ENCODE measurements at regions not wholly inside any gene's neighbourhood (a gene's known extent, or its start where the extent isn't known, plus 50 kb on each side); places are given as distances from the start of the nearest gene placed in this dataset.
"Not testable (repeated sequence)": the region's sequence is repeated elsewhere in the genome, so short reads cannot be mapped to it uniquely, and the experiment has no call there.

DNA sequence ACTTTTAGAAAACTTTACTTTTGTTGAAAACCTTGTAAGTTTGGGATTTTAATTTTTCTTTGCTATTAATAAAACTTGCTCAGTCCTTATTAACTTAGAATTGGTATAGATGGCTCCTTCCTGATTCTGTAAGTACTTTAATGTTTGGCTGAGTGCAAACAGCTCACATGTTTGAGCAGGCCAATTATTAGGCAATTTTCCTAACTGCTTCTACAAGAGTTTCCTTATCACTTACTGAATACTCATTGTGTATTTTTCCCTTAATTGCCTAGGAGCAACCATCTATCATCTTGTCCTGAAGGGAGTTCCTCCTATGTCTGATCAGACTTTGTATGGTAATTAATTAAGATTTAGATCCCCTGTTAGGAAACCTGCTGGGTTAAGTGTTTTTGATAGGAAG is 521.4 kb downstream of the SLC6A15 start:
- DNase-seq (ENCODE audit: low read depth) = not testable (repeated sequence)

DNA sequence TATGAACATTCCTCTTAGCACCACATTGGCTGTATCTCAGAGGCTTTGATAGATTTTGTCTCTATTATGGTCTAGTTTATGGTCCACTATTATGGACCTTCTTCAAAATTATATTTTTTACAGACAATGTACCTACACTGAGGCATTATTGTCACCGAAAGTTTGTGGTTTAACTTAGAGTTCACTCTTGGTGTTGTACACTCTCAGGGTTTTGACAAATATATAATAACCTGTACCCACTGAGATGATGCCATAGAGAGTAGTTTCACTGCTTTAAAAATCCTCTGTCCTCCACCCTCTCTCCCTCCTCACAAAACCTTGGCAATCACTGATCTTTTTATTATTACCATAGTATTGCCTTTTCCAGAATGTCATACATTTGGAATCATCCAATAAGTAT is 528.2 kb downstream of the SLC6A15 start:
- no peak for DNase-seq (ENCODE audit: low read depth)

DNA sequence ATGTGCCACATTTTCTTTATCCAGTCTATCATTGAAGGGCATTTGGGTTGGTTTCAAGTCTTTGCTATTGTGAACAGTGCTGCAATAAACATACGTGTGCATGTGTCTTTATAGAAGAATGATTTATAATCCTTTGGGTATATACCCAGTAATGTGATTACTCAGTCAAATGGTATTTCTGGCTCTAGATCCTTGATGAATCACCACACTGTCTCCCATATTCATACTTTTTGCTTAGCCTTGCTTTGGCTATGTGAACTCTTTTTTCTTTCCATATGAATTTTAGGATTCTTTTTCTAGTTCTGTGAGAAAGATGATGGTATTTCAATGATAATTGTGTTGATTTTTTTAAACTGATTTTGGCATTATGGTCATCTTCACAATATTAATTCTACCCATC is 530.1 kb downstream of the SLC6A15 start:
- DNase-seq (ENCODE audit: low read depth) = peak; percentile 56

DNA sequence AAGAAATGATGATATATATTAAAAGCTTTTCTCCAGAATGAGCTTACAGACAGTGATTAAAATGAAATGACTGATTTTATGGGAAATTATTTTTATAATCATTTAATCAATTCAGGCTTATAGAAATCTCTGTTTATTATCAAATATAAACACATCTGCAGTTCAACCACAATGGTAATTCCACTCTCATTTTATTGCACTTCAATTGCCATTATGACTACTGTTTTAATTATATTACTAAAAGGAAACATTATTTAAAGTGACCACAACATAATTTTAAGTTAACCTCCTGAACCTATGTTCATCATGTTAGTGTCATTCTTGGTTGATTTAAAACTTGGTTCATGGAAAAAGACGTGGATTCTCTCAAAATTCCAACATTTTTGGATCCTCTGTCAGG is 536.3 kb downstream of the SLC6A15 start:
- no peak for DNase-seq (ENCODE audit: low read depth)

DNA sequence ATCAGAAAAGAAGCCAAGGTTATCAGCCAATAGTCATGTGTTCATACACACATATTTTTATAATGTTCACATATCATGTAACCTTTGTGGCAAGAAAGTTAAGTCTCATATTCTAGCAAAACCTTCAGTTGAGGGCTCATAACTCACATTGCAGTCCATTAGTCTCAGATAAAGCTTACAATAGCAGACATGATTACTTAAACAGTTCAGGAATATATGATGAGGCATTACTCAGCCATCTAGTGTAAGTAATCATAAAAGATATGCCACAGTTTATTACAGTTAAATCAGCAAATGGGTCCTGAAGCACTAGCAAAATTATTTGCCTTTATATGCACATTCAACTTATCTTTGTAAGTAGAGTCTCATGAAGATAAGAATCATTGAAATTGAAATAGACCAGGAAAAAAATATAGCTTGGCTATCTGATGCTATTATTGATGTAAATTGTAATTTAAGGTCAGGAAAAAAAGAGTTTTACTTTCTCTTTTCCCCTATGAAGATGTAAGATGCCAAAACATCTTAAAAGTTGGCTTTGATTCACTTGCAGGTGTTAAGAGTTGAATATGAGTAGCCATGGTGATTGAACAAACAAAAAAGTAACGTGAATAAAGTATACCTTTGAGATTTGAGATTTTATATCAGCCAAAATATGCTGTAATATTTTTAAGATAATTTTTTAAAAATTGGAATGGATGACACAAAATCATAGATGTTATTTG is 537.0 kb downstream of the SLC6A15 start:
- DNase-seq (ENCODE audit: low read depth) = peak; percentile 25

DNA sequence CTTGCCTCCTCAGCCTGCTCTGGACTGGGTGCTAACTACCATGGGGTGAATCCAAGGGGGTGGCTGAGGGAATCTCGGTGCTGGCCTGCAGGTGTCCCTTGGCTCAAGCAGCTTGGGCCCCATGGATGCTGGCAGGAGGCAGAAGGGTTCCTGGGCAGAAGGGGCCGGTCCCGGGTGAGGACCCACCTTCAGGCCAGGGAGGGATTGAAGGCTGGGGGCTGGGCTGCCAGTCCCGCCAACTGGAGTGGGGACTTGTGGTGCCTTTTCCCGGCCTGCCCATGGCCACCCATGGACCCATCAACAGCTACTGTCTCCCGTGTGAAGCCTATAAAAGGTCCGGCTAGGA is 550.1 kb downstream of the SLC6A15 start:
- DNase-seq (ENCODE audit: low read depth) = no peak

DNA sequence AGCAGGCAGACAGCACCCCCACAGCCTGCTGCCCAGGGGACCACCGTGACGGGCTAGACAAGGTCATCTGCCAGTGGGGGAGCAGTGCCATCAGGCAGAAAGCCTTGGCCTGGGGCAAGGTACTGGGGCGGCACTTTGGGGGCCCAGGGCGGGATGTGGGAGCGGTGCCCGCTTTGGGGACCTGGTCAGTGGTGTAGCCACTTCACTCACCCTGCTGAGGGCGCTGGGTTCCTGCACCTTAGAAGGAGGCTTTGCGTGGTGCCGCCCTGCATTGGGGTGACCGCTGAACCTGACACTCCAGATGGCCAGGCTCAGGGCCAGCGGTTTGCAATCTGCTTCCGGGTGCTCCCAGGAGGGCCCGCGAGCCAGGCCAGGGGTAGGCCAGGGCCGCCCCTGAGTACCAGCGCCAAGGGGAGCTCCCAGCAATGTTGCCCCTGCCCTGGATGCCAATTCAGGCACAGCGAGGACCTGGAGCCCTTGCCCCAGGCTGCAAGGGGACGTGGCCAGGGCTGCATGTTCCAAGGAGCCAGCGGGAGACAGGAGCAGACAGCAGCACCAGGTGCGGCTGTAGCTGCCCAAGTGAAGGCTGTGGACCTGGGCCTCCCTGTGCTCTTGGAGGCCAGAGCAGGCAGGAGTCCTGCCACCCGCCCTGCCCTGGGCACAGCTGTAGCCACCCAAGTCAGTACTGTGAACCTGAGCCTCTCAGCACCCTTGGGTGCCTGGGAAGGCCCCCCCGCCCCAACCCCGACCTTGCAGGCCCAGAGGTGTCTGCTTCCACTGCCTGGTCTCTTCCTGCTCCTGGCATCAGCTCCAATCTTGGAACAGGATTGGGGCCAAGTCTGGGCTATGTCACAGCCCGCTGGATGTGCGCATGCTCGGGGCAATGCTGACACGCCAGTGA is 550.7 kb downstream of the SLC6A15 start:
- DNase-seq (ENCODE audit: low read depth) = no peak

DNA sequence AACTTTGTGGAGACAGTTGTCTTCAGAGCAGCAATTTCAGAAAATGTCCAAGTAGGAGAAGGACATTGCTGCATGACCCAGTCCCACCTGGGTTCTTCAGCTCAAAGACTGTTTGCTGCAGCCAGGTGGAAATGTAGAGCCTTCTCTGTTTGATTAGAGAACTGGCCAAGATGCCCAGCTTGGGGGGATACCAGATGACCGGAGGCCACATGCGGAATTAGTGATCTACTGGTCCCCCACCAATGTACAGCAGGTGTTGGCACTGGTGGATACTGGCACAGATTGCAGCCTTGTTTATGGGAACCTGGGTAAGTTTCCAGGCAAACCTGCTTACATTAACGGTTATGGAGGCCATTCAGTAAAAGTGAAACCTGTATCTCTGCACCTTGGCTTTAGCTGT is 555.3 kb downstream of the SLC6A15 start:
- no peak for DNase-seq (ENCODE audit: low read depth)

DNA sequence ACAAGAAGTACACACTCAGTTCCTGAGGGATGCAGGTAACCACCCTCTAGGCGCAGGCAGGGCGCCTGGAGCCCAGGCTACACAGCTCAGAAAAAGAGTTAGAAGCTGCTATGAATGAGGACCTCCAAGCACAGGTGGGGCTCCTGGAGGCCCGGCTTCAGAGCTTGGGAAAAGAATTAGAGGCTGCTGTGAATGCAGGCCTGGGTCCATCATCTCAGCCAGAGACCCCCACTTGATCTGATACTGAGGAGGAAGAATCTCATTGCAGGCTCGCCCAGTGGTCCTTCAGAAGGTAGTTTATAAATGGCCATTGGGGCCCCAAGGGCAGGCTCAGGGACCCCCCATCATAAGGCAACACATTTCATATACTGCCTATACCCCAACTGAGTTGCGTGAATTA is 556.4 kb downstream of the SLC6A15 start:
- no peak for DNase-seq (ENCODE audit: low read depth)

DNA sequence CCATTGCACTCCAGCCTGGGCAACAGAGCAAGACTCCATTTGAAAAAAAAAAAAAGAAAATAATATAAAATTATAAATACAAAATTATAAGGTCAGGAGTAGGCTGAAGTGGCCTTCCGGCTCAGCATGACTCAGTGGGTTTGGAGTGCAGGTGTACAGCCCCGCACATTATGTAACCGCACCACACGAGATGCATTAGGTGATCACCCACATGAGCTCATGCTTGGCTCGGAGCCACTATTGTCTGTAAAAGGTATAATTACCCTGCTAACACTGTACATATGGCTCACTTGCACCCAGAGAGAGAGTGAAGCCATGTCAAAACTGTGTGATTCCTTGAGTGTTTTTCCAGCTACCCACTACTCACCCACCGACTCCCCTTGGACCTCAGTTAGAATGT is 557.0 kb downstream of the SLC6A15 start:
- DNase-seq (ENCODE audit: low read depth) = no peak

DNA sequence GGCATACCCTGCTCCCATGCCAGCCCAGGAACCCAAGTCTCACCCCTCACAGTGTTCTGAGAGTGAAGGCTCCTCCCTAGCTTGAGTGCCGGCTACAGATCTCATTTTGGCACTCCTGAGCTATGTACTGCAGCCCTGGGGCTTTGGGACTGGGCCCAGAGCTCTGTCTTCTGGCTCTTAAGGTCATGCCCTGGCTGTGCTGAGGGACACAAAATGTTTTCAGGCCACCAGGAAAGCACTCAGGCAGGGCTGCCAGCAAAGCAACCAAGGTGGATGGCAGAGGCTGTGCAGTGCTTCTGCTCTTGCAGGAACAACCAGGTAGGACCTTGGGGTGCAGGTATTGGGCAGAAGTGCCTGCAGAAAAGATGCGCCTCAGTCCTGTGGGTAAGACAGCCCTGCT is 564.0 kb downstream of the SLC6A15 start:
- no peak for DNase-seq (ENCODE audit: low read depth)

DNA sequence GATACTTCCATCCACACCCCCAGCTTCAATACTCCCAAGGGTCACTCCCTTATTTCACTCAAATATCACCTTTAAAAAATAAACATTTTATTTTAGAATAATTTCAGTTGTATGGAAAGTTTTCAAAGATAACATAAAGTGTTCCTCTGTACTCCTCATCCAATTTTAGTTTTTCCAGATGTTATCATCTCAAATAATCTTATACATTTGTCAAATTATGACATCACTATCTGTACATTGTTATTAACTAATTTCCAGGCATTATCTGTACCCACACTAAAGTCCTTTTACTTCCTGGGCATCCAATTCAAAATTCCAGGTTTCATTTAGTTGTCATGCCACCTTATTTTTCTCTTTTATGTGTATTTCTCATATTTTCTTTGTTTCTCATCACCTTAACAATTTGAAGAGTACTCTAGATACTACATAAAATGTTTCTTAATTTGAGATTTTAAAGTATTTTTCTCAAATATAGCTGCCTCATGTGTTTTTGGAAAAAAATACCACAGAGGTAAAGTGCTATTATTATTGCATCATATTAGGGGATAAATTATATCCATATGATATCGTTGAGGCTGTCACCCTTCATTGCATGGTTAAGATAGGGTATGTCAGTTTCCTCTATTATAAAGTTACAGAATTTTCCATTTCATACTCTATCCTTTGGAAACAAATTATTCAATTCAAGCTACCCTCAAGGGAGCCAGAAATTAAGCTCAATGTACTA is 571.0 kb downstream of the SLC6A15 start:
- no peak for DNase-seq (ENCODE audit: low read depth)

DNA sequence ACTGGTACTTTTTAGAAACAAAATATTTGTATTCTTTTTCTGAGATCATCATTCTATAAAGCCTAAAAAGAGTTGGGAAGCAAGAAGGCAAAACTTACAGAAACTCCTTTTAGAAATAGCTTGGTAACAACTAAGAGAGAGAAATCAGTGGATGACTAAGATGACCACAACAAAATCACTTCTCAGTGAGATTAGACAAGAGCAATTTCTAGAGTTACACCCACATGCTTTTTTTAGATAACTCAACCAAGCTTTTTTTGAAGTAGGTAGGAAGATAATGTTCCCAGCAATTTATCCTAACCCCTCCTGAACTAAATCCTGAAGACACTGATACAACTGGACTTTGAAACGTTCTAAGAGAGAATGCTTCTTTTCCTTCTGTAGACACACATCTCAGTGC is 576.4 kb downstream of the SLC6A15 start:
- no peak for DNase-seq (ENCODE audit: low read depth)

DNA sequence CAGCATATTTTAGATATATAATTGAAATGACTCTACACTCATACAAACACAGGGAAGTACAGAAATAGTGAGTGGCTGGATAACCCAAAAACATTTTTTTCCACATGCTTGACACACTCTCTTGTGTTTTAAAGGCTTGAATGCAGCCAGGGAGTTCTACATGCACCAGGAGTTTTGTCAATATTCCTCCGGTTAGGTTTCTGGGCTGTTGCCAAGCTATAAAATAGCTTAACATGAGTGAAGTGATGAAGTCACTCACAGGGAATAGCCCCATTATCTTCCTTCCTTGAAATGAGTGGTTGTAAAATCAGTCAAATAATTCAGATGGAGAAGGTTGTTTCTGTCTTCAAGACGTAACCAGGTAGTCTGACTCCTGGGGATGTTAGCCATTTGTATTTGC is 582.7 kb downstream of the SLC6A15 start:
- no peak for DNase-seq (ENCODE audit: low read depth)

DNA sequence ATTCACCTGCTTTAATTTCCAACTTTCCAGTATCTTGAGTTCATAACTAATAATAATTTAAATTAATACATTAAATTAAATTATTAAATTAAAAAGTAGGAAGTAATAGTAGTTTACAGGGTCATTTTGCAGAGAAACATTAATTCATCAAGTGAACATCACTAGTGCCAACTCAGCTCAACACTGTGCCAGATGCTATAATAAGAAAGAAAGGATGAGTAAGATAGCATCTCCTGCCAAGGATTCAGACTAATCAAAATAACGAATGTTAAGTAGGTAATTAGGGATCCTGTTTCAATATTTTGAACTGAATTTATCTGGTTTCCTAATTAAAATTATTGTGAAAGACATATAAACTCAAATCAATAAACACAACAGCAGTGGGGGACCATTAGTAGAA is 596.7 kb downstream of the SLC6A15 start:
- no peak for DNase-seq (ENCODE audit: low read depth)

DNA sequence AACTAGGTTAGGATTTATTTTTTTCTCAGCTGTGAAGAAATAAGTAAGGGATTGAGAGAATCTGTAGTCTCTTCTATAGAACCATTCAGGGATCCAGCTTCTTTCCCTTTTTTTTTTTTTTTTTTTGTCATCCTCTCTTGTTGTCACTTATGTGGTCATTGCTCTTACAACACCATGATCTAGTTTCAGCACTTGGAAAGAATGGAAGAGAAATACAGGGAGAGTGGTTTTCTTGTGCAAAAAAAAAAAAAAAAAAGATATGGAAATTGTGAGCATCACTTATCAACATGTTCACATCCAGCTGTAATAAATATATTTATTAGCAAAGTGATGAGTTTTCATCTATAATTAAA is 599.3 kb downstream of the SLC6A15 start:
- no peak for DNase-seq (ENCODE audit: low read depth)

DNA sequence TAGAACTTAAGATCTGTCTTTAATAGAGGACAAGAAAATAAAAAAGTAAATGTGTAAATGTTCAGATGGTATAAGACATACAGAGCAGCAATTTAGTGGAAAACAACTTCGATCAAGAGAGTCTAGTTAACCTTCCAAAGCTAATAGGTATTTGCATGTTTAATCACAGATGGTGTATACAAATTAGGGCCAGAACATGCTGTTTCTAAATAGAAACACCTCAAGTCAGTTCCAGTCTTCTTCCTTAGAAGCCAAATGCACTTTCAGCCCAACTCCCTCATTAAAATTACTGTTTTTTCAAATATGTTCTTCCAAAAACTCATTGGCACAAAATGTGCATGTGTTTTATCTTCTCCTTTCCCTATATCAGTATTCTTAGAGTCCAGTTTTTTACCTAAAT is 604.4 kb downstream of the SLC6A15 start:
- DNase-seq (ENCODE audit: low read depth) = no peak

DNA sequence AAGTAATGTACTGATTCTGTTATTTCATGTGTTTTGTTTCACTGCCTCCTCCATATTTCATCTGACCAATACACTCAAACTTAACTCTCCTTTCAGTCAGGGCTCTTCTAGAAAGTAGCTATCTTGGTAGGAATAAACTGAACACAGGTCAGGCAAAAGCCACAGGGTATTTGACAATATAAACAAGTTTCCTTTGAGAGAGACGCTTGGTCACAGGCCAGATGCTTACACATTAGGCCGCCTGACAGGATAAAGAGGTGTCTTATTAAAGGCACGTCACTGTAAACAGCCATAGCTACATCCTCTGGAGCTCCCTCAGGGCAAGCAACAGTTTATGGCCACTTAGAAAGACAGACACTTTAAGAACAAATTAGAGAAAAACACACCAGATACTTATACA is 607.5 kb downstream of the SLC6A15 start:
- DNase-seq (ENCODE audit: low read depth) = no peak

DNA sequence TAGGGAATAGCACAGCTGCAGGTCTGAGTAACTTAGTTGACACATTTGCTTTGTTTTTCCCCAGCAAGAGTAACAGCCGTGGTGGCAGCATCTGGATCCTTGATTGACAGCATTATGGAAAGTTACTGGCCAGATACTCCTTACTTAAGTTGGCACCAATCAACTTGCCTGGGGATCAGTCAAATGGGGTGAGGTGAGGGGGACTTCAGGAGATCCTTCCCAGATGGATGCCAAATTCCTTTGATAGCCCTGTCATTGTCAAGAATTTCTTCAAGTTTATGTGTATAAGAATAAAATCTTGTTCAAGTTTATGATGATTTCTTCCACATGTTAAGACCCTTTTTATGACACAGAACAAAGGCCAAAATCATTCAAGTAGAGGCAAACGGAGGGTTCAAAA is 618.4 kb downstream of the SLC6A15 start:
- no peak for DNase-seq (ENCODE audit: low read depth)

DNA sequence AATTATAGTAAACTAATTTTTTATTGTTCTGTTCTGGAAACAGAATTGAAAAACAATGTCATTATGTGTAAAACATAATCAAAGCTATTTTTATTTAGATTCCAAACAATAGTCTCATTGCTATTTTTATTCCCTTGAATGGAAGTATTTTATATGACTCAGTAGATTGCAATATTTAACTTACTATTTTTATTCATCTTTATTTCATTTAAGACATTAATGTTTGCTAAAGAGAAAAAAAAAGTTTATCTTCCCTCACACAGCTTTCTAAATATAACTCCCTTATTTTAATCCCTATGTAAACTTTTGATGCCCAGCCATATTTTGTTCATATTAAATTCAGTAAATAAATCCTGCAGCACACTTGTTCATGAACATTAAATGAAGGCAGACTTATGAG is 622.4 kb downstream of the SLC6A15 start:
- no peak for DNase-seq (ENCODE audit: low read depth)

DNA sequence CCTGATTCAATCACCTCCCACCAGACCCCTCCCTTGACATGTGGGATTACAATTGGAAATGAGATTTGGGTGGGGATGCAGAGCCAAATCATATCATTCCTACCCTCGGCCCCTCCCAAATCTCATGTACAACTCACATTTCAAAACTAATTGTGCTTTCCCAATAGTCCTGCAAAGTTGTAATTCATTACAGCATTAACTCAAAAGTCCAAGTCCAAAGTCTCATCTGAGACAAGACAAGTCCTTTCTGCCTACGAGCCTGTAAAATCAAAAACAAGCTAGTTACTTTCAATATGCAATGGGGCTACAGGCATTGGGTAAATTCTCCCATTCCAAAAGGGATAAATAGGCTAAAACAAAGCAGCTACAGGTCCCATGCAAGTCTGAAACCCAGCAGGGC is 634.6 kb downstream of the SLC6A15 start:
- no peak for DNase-seq (ENCODE audit: low read depth)

DNA sequence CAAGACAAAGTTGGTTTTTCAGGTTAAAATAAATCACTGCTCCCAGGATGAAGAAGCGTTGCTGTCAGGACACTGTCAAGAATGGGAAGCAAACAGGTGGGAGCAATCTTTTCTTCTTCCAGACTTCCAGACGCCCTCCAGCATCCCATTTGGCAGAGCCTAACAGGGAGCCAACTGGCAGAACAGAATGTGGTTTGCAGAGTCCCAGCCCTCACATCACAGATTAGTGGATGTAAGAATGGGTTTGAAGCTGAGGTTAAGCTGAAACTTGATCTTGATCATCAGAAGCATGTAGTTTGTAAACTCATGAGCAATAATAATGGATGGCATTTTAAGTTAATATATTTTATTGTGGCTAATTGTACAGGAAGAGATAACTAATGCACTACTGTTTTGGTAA is 636.4 kb downstream of the SLC6A15 start:
- no peak for DNase-seq (ENCODE audit: low read depth)

DNA sequence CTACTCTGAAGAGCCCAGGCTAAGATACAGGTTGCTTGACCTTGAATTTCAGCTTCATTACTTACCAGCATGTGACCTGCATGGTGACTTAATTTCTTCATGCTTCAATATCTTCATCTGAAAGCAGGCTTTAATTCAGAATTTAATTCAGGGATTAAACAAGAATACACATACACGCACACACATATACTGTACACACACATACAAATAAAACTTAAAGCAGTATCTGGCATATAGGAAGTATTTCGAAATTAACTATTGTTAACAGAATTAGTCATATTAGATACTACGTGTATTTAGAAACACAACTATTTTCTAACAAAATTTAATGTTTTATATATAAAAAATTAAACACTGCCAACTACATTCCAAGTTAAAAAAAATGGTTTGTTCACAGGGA is 640.3 kb downstream of the SLC6A15 start:
- no peak for DNase-seq (ENCODE audit: low read depth)
